ENCODE measurements at regions not wholly inside any gene's neighbourhood (a gene's known extent, or its start where the extent isn't known, plus 50 kb on each side); places are given as distances from the start of the nearest gene placed in this dataset.

DNA sequence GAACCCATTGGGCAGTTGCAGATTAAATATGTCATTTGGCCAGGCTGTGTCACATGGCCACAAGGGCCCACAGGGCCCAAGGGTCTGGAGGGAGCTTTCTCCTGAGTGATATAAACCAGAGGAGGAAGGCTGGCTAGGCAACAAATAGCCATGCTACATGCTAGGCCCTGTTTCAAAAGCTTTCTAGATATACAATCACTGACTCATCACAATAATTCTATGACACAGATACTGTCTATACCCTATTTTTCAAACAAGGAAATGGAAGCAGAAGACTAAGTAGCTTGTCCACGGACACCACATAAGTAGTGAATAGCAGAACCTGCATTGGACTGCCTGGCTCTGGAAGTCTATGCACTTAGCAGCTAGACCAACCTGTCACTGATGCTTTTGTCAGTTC lies 625.4 kb downstream of the NTRK3 start:
- no peak for DNase-seq
- TF ChIP-seq, protein P1, sequence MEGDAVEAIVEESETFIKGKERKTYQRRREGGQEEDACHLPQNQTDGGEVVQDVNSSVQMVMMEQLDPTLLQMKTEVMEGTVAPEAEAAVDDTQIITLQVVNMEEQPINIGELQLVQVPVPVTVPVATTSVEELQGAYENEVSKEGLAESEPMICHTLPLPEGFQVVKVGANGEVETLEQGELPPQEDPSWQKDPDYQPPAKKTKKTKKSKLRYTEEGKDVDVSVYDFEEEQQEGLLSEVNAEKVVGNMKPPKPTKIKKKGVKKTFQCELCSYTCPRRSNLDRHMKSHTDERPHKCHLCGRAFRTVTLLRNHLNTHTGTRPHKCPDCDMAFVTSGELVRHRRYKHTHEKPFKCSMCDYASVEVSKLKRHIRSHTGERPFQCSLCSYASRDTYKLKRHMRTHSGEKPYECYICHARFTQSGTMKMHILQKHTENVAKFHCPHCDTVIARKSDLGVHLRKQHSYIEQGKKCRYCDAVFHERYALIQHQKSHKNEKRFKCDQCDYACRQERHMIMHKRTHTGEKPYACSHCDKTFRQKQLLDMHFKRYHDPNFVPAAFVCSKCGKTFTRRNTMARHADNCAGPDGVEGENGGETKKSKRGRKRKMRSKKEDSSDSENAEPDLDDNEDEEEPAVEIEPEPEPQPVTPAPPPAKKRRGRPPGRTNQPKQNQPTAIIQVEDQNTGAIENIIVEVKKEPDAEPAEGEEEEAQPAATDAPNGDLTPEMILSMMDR (IDR thresholded peaks at IDR 0.05) = no peak
- no peak overlapping the region for H3K27ac Mint-ChIP-seq
- peaks cover 4% of the 10 kb centered on the region for H3K27me3 Mint-ChIP-seq (ENCODE audit: low read depth, poor library complexity)
- H3K4me1 Mint-ChIP-seq = peaks cover 5% of the 10 kb centered on the region
- H3K9me3 Mint-ChIP-seq = no peaks in the 10 kb centered on the region
- H3K36me3 Mint-ChIP-seq (ENCODE audit: low read depth) = no peaks in the 10 kb centered on the region
- H3K4me3 Mint-ChIP-seq = no peak overlapping the region

DNA sequence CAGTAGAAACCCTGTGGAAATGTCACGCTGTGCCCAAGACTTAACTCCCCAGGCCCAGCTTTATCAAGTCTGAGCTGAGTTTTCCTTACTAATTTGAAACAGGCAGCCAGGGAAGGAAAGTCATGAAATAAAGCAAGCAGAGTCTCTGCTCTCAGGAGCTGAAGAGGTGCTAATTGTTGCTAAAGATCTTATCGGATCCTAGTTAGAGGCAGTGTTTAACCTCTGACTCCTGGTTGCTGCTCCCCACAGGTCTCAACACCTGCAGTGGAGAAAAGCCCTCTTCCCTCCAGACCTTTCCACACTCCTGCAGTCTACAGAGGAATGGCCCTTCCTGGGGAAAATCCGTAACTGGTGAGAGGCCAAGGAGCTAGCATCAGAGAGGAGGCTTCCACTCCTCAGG lies 628.2 kb downstream of the NTRK3 start:
- TF ChIP-seq, protein P1 (IDR thresholded peaks at IDR 0.05) = no peak
- Mint-ChIP-seq H3K4me3 (no peak overlapping the region), H3K27ac (no peak overlapping the region), H3K4me1 (no peaks in the 10 kb centered on the region), H3K27me3 (ENCODE audit: low read depth, poor library complexity) (no peaks in the 10 kb centered on the region), H3K9me3 (no peaks in the 10 kb centered on the region), H3K36me3 (ENCODE audit: low read depth) (no peaks in the 10 kb centered on the region)
- DNase-seq = no peak

DNA sequence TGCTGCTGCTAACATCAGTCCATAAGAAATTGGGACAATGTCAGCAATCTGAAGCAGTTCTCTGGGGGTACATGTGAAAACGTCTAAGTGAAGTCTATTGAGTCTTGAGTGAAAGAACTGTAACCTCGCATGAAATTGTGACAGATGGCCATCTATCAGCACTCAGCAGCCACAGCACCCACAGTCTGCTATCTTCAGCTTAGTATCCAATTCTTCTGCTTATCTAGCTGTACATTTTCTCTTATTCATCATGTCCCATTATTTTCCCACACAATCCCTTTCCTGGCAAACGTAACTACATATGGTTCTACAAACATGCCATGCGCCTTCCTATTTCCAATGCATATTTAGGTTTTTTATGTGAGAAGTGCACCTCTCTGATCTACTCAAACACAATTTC lies 629.7 kb downstream of the NTRK3 start:
- TF ChIP-seq, protein P1 (IDR thresholded peaks at IDR 0.05) = no peak
- Mint-ChIP-seq H3K4me3 (no peak overlapping the region), H3K9me3 (peaks cover 11% of the 10 kb centered on the region), H3K4me1 (no peaks in the 10 kb centered on the region), H3K27me3 (ENCODE audit: low read depth, poor library complexity) (no peaks in the 10 kb centered on the region), H3K27ac (no peak overlapping the region), H3K36me3 (ENCODE audit: low read depth) (peaks cover 5% of the 10 kb centered on the region)
- no peak for DNase-seq

DNA sequence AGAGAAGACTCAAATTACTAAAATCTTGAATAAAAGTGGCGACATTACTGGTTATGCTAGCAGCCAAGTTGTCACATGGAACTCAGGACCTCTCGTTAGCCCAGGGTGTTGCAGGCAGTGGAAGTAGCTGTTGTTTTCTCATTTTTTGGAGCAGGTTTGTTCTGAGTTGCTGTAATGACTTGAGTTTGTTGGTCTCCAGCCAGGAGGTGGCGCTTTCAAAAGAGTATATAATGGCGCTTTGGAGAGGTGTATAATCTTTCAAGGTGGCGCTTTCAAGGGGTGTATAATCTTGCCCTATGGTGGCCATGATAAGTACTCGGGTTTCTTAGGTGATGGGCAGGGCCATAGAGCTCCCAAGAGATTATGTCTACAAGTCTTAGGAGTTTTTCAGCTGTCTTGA lies 632.7 kb downstream of the NTRK3 start:
- Mint-ChIP-seq H3K36me3 (ENCODE audit: low read depth) (peaks cover 7% of the 10 kb centered on the region), H3K9me3 (peaks cover 17% of the 10 kb centered on the region), H3K27me3 (ENCODE audit: low read depth, poor library complexity) (no peaks in the 10 kb centered on the region), H3K4me1 (peaks cover 2% of the 10 kb centered on the region), H3K4me3 (no peak overlapping the region), H3K27ac (no peak overlapping the region)
- TF ChIP-seq, protein P1 (IDR thresholded peaks at IDR 0.05) = no peak
- no peak for DNase-seq

DNA sequence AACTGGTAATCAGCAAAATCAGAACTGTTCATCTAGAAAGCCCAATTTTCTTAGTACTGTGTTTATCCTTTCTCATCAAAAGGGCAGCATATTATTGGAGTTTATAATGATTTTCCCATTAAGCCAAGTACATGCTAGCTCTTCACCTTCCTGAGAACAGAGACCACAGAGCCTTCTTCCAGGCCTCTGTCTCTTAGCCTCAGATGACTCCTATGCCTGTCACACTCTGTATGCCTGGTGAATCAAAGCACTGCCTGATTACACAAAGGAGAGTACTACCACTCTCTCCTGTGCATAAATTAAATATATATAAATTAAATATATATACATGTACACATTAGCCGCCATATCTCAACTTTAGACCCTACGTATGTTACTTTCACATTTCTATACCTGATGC lies 636.1 kb downstream of the NTRK3 start:
- DNase-seq = no peak
- H3K27me3 Mint-ChIP-seq (ENCODE audit: low read depth, poor library complexity) = no peaks in the 10 kb centered on the region
- H3K4me3 Mint-ChIP-seq = no peak overlapping the region
- peaks cover 7% of the 10 kb centered on the region for H3K36me3 Mint-ChIP-seq (ENCODE audit: low read depth)
- peaks cover 5% of the 10 kb centered on the region for H3K4me1 Mint-ChIP-seq
- H3K9me3 Mint-ChIP-seq = peaks cover 17% of the 10 kb centered on the region
- TF ChIP-seq, protein P1 (IDR thresholded peaks at IDR 0.05) = no peak
- H3K27ac Mint-ChIP-seq = no peak overlapping the region

DNA sequence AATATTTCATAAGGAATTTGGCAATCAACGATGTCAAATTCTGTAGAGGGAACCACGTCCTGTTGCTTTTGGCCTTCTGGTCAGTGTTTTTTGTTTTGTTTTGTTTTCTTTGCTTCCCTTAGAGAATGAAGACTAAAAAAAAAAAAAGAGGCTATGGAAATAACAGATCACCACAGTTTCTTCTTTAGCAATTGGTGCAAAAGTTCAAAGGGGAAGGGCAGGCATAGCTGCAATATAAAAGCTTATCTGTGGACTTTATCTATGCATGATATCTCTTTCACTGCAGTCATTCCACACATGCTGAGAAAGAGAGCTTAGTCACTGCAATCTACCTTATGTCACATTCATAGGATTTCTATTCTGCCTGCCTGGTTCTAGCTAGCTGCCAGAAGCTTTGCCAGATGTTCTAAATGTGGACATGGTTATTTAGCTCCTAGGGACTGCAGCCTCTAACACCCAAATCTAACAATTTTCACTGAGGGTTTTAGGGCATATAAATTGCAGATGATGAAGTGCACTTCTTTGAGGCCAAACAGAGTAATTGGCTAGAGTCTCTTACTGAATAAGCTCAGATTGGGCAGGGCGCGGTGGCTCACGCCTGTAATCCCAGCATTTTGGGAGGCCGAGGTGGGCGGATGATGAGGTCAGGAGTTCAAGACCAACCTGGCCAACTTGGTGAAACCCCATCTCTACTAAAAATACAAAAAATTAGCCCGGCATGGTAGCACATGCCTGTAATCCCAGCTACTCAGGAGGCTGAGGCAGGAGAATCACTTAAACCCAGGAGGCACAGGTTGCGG lies 637.2 kb downstream of the NTRK3 start:
- H3K4me1 Mint-ChIP-seq = peaks cover 5% of the 10 kb centered on the region
- H3K36me3 Mint-ChIP-seq (ENCODE audit: low read depth) = peaks cover 7% of the 10 kb centered on the region
- no peak overlapping the region for H3K27ac Mint-ChIP-seq
- TF ChIP-seq, protein P1 (IDR thresholded peaks at IDR 0.05) = no peak
- H3K4me3 Mint-ChIP-seq = no peak overlapping the region
- H3K9me3 Mint-ChIP-seq = peaks cover 17% of the 10 kb centered on the region
- no peak for DNase-seq
- H3K27me3 Mint-ChIP-seq (ENCODE audit: low read depth, poor library complexity) = no peaks in the 10 kb centered on the region

Measured in nephron progenitor cell (in vitro differentiated cells).